ENCODE measurements at regions not wholly inside any gene's neighbourhood (a gene's known extent, or its start where the extent isn't known, plus 50 kb on each side); places are given as distances from the start of the nearest gene placed in this dataset.

GRCh38 chr13:79937311-79937710 lies 403.6 kb downstream of the SPRY2 start:
- no peaks in the 10 kb centered on the region for H3K27me3 ChIP-seq (replicated peaks; ENCODE audit: insufficient read depth, low read depth, low read length, poor library complexity)
- H3K27ac ChIP-seq (ENCODE audit: low read depth, low read length, poor library complexity, severe bottlenecking) = peak overlapping the region; percentile 68
- POLR2A ChIA-PET (ENCODE audit: low non-redundant PET) = no interaction called here
- intact Hi-C loops (cut with micrococcal nuclease; ENCODE audit: unreplicated experiment) = no loop called here
- CTCF ChIA-PET = interaction anchor here (1.0 kb wide), 1 partner anchor 60 kb away, joined by 4 read pairs; no protein-coding TSS in a partner anchor
- TF ChIP-seq EZH2 (IDR thresholded peaks at IDR 0.05; ENCODE audit: borderline replicate concordance, low read depth, low read length, poor library complexity, severe bottlenecking) = no peak
- BruUV-seq (replicated peaks) = no TSS peak
- no peak overlapping the region for H3K4me3 ChIP-seq (ENCODE audit: low read depth, low read length, poor library complexity, severe bottlenecking)
- no peaks in the 10 kb centered on the region for H3K9me3 ChIP-seq (ENCODE audit: low read depth, low read length, poor library complexity, severe bottlenecking)
- H3K4me1 ChIP-seq (ENCODE audit: insufficient read depth, low read length, poor library complexity, severe bottlenecking) = peaks cover 37% of the 10 kb centered on the region
- H3K36me3 ChIP-seq (ENCODE audit: insufficient read depth, low read length, poor library complexity, severe bottlenecking) = no peaks in the 10 kb centered on the region
- no peak for DNase-seq (ENCODE audit: low spot score)

GRCh38 chr13:79936368-79937136 lies 404.4 kb downstream of the SPRY2 start:
- POLR2A ChIA-PET (ENCODE audit: low non-redundant PET) = no interaction called here
- Histone ChIP-seq H3K27ac (ENCODE audit: low read depth, low read length, poor library complexity, severe bottlenecking) (peak overlapping the region; percentile 68), H3K4me3 (ENCODE audit: low read depth, low read length, poor library complexity, severe bottlenecking) (no peak overlapping the region), H3K27me3 (replicated peaks; ENCODE audit: insufficient read depth, low read depth, low read length, poor library complexity) (no peaks in the 10 kb centered on the region), H3K36me3 (ENCODE audit: insufficient read depth, low read length, poor library complexity, severe bottlenecking) (no peaks in the 10 kb centered on the region), H3K4me1 (ENCODE audit: insufficient read depth, low read length, poor library complexity, severe bottlenecking) (peaks cover 37% of the 10 kb centered on the region), H3K9me3 (ENCODE audit: low read depth, low read length, poor library complexity, severe bottlenecking) (no peaks in the 10 kb centered on the region)
- BruUV-seq (replicated peaks) = no TSS peak
- peak; percentile 92 for DNase-seq (ENCODE audit: low spot score)
- CTCF ChIA-PET = interaction anchor here (1.0 kb wide), 1 partner anchor 61 kb away, joined by 4 read pairs; no protein-coding TSS in a partner anchor
- intact Hi-C loops (cut with micrococcal nuclease; ENCODE audit: unreplicated experiment) = no loop called here
- TF ChIP-seq CTCF (conservative IDR thresholded peaks at IDR 0.05; ENCODE audit: low read depth, low read length) = no peak
- no peak for TF ChIP-seq EZH2 (IDR thresholded peaks at IDR 0.05; ENCODE audit: borderline replicate concordance, low read depth, low read length, poor library complexity, severe bottlenecking)

DNA sequence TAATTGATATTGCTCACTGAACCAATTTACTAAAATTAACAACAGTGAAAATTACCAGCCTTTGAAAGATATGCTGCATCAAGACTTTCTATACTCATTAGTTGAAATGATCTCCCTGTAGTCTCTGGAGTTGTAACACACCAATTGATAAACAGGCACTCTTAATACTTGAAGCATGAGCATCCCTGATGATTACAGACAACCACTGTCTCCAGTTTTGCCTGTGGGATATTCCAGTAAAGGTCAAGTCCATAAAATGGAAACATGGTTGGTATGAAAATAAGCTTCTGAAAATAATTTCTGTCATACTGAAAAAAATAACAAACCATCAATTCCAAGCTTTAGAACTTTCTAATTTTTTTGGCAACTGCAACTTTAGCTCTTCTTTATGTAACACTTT lies 405.8 kb downstream of the SPRY2 start:
- H3K27ac ChIP-seq (ENCODE audit: low read depth, low read length, poor library complexity, severe bottlenecking) = no peak overlapping the region
- intact Hi-C loops (cut with micrococcal nuclease; ENCODE audit: unreplicated experiment) = no loop called here
- DNase-seq (ENCODE audit: low spot score) = no peak
- ChIA-PET POLR2A (ENCODE audit: low non-redundant PET) (no interaction called here), CTCF (no interaction called here)
- H3K9me3 ChIP-seq (ENCODE audit: low read depth, low read length, poor library complexity, severe bottlenecking) = no peaks in the 10 kb centered on the region
- H3K27me3 ChIP-seq (replicated peaks; ENCODE audit: insufficient read depth, low read depth, low read length, poor library complexity) = no peaks in the 10 kb centered on the region
- no TSS peak for BruUV-seq (replicated peaks)
- TF ChIP-seq EZH2 (IDR thresholded peaks at IDR 0.05; ENCODE audit: borderline replicate concordance, low read depth, low read length, poor library complexity, severe bottlenecking) (no peak), CTCF (conservative IDR thresholded peaks at IDR 0.05; ENCODE audit: low read depth, low read length) (no peak)
- H3K36me3 ChIP-seq (ENCODE audit: insufficient read depth, low read length, poor library complexity, severe bottlenecking) = no peaks in the 10 kb centered on the region
- peaks cover 36% of the 10 kb centered on the region for H3K4me1 ChIP-seq (ENCODE audit: insufficient read depth, low read length, poor library complexity, severe bottlenecking)
- H3K4me3 ChIP-seq (ENCODE audit: low read depth, low read length, poor library complexity, severe bottlenecking) = no peak overlapping the region
